Spinal cord (tissue), 9 donors: ENCODE measurements at regions not wholly inside any gene's neighbourhood (a gene's known extent, or its start where the extent isn't known, plus 50 kb on each side); places are given as distances from the start of the nearest gene placed in this dataset.
"Not testable (repeated sequence)": the region's sequence is repeated elsewhere in the genome, so short reads cannot be mapped to it uniquely, and the experiment has no call there.

Source experiments
- DNase-seq, 6 donors: peaks; one replicate each; pipeline versions ENCODE4 v3.0.0 to v3.0.0-alpha.2; 2013 to 2015; ENCODE audit warnings: low spot score in 6 of 6, low read depth in 4 of 6
- H3K27ac ChIP-seq: one replicate; pipeline ENCODE4 v1.5.1; 2013; ENCODE audit warnings: low read depth, low read length, control low read depth
- H3K27me3 ChIP-seq: one replicate; pipeline ENCODE4 v1.6.1; 2013; ENCODE audit warnings: low read length; ENCODE audit not compliant: control insufficient read depth, insufficient read depth
- H3K36me3 ChIP-seq: one replicate; pipeline ENCODE4 v1.6.1; 2013; ENCODE audit warnings: low read length; ENCODE audit not compliant: control insufficient read depth, insufficient read depth
- H3K4me1 ChIP-seq: one replicate; pipeline ENCODE4 v1.6.1; 2013; ENCODE audit warnings: low read length; ENCODE audit not compliant: control insufficient read depth, insufficient read depth
- H3K4me3 ChIP-seq: one replicate; pipeline ENCODE4 v1.5.1; 2013; ENCODE audit warnings: low read depth, low read length, control low read depth
- H3K9me3 ChIP-seq: one replicate; pipeline ENCODE4 v1.6.1; 2013; ENCODE audit warnings: low read length; ENCODE audit not compliant: control insufficient read depth, insufficient read depth
- WGBS: methylation state at CpG from one replicate; pipeline ENCODE4 v1.1.5; 2013; ENCODE audit warnings: missing lambda C conversion rate; ENCODE audit not compliant: insufficient coverage; 5-methylcytosine and 5-hydroxymethylcytosine counted together
- donor health status: healthy.

DNA sequence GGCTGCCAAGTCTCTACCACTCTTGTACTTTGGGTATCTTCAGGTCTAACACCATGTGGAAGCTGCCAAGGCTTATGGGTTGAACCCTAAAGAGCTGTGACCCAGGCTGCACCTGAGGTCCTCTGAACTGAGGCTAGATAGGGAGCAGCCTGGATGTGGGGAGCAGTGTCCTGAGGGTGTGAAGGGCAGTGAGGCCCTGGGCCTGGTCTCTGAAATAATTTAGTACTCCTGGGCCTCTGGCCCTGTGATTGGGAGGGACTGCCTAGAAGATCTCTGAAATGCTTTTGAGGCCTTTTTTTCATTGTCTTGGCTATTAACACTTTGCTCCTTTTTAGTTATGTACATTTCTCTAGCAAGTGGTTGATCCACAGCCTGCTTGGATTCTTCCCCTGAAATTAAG, 847.2 kb upstream of the B3GALT2 start:
- H3K4me1 ChIP-seq = no peaks in the 10 kb centered on the region
- H3K9me3 ChIP-seq = peaks cover 9% of the 10 kb centered on the region
- no peaks in the 10 kb centered on the region for H3K27me3 ChIP-seq
- no peak for DNase-seq
- H3K4me3 ChIP-seq = no peak overlapping the region
- H3K36me3 ChIP-seq = no peaks in the 10 kb centered on the region
- H3K27ac ChIP-seq = no peak overlapping the region

DNA sequence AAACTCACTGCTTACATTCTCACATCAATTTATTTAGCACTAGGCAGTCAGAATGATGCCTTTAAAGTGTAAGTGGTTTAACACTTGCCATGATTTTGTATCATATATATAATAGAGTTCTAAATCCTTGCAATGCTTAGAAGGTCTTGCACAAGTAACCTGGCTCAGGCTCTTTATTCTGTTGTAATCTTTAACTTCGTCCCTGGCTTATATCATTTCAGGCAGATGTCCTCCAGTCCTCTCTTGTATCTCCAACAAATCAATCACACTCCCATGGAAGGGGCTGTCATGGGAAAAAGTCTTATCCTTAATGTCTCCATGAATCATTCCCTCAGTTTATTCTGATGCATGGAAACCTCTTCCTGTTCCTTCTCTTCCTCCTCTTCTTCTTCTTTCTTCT, 841.6 kb upstream of the B3GALT2 start:
- H3K27ac ChIP-seq = no peak overlapping the region
- H3K36me3 ChIP-seq = no peaks in the 10 kb centered on the region
- no peak overlapping the region for H3K4me3 ChIP-seq
- DNase-seq = no peak
- no peaks in the 10 kb centered on the region for H3K4me1 ChIP-seq
- H3K9me3 ChIP-seq = peaks cover 3% of the 10 kb centered on the region
- no peaks in the 10 kb centered on the region for H3K27me3 ChIP-seq
- WGBS = no CpG with 5 or more reads among the region's 1 CpG

DNA sequence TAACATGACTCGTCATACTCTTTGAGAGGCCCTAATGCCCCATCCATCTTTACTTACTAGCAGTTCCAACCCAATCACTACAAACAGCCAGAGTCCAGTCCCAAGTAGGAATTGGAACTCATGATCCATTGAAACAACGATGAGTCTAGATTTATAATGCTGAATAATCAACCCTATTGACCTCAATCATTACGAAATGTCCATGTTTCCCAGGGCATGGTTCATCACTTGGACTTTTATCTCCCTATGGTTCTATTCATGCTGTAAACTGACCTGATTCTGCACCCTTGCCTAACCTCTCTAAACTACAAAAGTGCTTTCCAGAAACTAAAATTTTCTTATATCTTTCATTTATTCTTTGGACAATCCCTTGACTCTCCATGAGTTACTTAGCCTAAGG, 840.0 kb upstream of the B3GALT2 start:
- no peaks in the 10 kb centered on the region for H3K27me3 ChIP-seq
- H3K4me3 ChIP-seq = no peak overlapping the region
- DNase-seq = no peak
- no peaks in the 10 kb centered on the region for H3K4me1 ChIP-seq
- no peaks in the 10 kb centered on the region for H3K9me3 ChIP-seq
- no peaks in the 10 kb centered on the region for H3K36me3 ChIP-seq
- H3K27ac ChIP-seq = no peak overlapping the region
- WGBS = 97% methylated on average over 3 of the region's 3 CpGs

DNA sequence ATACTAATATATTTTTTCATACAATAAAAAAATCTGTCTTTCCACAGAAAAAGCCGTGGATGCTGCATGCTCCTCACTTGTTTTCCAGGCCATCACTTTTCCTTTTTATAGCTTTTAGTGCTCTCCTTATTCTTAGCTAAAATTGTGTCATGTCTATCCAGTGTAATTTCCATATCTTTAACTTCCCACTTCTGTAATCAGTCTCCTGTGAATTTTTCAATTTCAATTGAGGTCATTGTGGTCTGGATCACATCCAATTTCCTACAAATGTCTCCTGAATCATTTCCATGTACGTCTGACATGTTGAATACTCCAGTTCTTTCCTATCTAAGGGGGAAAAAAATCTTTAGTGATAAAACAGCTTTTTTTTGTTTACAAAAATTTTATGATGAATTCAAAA, 838.2 kb upstream of the B3GALT2 start:
- H3K4me1 ChIP-seq = no peaks in the 10 kb centered on the region
- no peaks in the 10 kb centered on the region for H3K36me3 ChIP-seq
- H3K4me3 ChIP-seq = no peak overlapping the region
- H3K9me3 ChIP-seq = no peaks in the 10 kb centered on the region
- no peaks in the 10 kb centered on the region for H3K27me3 ChIP-seq
- no peak overlapping the region for H3K27ac ChIP-seq
- DNase-seq = peak in 2 of 6 donors; percentile 21 to 46
- WGBS = 60% methylated on average over 1 of the region's 2 CpGs

DNA sequence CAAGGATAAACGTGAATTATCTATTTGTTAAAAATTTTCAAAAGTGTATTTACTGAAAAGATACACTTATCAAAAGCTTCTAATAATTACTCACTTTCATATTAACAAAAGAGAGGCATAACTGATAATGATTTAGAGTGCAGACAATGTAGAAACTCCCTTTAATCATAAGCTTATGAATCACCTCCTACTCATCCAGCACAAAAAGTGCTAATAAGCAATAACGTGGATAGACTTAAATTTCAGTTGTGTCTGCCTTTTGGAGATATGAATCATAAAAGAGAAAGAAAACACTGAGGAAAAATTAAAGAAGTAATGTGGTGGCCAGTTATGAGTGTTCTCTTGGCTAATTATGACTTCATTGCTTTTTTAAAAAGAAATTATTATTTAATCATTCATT, 827.6 kb upstream of the B3GALT2 start:
- no peaks in the 10 kb centered on the region for H3K27me3 ChIP-seq
- no peak overlapping the region for H3K27ac ChIP-seq
- DNase-seq = no peak
- H3K4me1 ChIP-seq = no peaks in the 10 kb centered on the region
- no CpG with 5 or more reads among the region's 2 CpGs for WGBS
- H3K9me3 ChIP-seq = no peaks in the 10 kb centered on the region
- no peaks in the 10 kb centered on the region for H3K36me3 ChIP-seq
- no peak overlapping the region for H3K4me3 ChIP-seq

DNA sequence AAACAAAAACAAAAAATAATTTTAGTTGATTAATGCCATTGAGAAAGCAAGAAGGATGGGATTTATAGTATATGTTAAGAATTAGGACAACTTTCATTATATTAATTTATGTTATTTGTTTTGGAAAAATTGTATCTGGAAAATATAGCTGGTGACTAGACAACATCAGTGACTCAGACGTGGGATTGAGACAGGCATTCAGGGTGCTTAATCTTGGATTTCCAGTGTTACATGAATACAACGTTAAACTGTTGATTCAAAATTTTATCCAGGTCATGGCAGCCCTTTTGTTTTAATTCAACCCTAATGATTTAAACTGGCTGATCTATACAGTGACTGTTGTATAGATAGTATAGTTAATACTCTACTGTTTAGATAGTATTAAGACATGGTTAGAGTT, 827.1 kb upstream of the B3GALT2 start:
- no peaks in the 10 kb centered on the region for H3K9me3 ChIP-seq
- H3K4me3 ChIP-seq = no peak overlapping the region
- DNase-seq = no peak
- WGBS = 94% methylated on average over 2 of the region's 2 CpGs
- H3K27ac ChIP-seq = no peak overlapping the region
- H3K4me1 ChIP-seq = no peaks in the 10 kb centered on the region
- no peaks in the 10 kb centered on the region for H3K36me3 ChIP-seq
- H3K27me3 ChIP-seq = no peaks in the 10 kb centered on the region

DNA sequence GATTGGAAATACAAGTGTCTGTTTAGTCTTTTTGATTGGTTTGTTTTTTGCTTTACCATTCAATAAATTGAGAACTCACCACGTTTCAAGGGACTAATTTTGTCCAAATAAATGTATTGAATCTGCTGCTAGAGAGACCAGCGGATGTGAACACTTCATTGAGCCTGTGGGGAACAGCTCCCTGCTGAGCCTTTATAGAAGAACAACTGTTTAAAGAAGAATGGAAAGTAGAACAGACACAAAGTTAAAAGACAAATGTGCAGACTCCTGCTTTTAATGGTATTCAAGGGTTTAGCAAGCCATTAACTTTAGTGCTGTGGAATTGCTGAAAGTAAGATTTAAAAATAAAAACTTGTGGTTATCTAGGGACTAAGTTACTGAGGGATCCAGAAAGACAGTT, 817.7 kb upstream of the B3GALT2 start:
- Histone ChIP-seq H3K4me3 (no peak overlapping the region), H3K9me3 (no peaks in the 10 kb centered on the region), H3K27me3 (no peaks in the 10 kb centered on the region), H3K4me1 (no peaks in the 10 kb centered on the region), H3K27ac (no peak overlapping the region), H3K36me3 (no peaks in the 10 kb centered on the region)
- DNase-seq = peak in 3 of 6 donors; percentile 10 to 84 (median 23)
- WGBS = 22% methylated on average over 1 of the region's 2 CpGs

DNA sequence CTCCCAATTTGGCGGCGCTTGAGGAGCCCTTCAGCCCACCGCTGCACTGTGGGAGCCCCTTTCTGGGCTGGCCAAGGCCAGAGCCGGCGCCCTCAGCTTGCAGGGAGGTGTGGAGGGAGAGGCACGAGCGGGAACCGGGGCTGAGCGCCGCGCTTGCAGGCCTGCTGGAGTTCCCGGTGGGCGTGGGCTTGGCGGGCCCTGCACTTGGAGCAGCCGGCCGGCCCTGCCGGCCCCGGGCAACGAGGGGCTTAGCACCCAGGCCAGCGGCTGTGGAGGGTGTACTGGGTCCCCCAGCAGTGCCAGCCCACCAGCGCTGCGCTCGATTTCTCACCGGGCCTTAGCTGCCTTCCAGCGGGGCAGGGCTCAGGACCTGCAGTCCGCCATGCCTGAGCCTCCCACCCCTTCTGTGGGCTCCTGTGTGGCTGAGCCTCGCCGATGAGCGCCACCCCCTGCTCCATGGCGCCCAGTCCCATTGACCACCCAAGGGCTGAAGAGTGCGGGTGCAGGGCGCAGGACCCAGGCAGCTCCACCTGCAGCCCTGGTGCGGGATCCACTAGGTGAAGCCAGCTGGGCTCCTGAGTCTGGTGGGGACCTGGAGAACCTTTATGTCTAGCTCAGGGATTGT, 815.4 kb upstream of the B3GALT2 start:
- H3K4me1 ChIP-seq, H3K36me3 ChIP-seq, H3K27ac ChIP-seq, H3K4me3 ChIP-seq, H3K9me3 ChIP-seq, H3K27me3 ChIP-seq, DNase-seq: not testable (repeated sequence)
- WGBS = 97% methylated on average over 32 of the region's 33 CpGs

DNA sequence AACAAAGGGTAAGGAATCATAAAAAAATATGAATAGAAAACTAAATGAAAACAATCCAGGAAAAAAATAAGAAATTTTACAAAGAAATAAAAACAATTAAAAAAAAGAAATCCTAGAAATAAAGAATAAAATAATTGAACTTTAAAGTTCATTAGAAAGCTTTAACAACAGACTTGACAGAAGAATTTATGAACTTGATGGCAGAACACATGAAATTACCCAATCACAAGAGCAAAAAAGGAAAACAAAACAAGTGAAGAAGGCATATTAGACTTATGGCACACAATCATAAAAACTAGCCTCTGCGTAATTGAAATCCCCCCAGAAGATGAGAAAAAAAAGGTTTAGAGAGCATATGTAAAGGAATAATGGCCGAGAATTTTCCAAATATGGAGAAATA, 802.5 kb upstream of the B3GALT2 start:
- DNase-seq = no peak
- WGBS = no CpG with 5 or more reads among the region's 2 CpGs
- Histone ChIP-seq H3K4me3 (no peak overlapping the region), H3K9me3 (peaks cover 9% of the 10 kb centered on the region), H3K27me3 (no peaks in the 10 kb centered on the region), H3K27ac (no peak overlapping the region), H3K4me1 (no peaks in the 10 kb centered on the region), H3K36me3 (no peaks in the 10 kb centered on the region)

DNA sequence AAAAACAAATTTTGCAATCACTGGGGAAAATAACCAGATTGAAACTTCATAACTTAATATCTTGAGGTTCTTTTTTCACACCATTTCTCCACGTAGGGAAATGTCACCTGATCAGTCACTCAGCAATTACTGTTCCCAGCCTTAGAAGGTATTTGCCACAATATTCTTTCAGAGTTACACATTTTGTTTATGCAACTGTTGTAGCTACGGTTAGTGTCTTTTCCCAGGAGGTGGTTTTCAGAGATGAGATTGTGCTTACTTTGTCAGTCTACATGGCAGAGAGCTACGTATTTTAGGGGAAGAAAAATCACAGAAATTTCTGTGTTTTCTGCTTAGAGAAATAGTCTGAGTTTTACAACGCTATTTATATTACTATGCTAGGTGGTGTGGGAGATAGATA, 792.8 kb upstream of the B3GALT2 start:
- Histone ChIP-seq H3K27ac (no peak overlapping the region), H3K9me3 (no peaks in the 10 kb centered on the region), H3K36me3 (no peaks in the 10 kb centered on the region), H3K4me1 (no peaks in the 10 kb centered on the region), H3K4me3 (no peak overlapping the region), H3K27me3 (no peaks in the 10 kb centered on the region)
- DNase-seq = peak in 1 of 6 donors; percentile 15
- no CpG with 5 or more reads among the region's 4 CpGs for WGBS
